Hematopoietic multipotent progenitor cell treated with erythropoietin and hydrocortisone succinate and interleukin-3 and kit ligand, for 8 days (in vitro differentiated cells): ENCODE measurements at regions not wholly inside any gene's neighbourhood (a gene's known extent, or its start where the extent isn't known, plus 50 kb on each side); places are given as distances from the start of the nearest gene placed in this dataset.

Source experiments
- DNase-seq: peaks from one replicate; pipeline ENCODE4 v3.0.0-alpha.2; 2015

DNA sequence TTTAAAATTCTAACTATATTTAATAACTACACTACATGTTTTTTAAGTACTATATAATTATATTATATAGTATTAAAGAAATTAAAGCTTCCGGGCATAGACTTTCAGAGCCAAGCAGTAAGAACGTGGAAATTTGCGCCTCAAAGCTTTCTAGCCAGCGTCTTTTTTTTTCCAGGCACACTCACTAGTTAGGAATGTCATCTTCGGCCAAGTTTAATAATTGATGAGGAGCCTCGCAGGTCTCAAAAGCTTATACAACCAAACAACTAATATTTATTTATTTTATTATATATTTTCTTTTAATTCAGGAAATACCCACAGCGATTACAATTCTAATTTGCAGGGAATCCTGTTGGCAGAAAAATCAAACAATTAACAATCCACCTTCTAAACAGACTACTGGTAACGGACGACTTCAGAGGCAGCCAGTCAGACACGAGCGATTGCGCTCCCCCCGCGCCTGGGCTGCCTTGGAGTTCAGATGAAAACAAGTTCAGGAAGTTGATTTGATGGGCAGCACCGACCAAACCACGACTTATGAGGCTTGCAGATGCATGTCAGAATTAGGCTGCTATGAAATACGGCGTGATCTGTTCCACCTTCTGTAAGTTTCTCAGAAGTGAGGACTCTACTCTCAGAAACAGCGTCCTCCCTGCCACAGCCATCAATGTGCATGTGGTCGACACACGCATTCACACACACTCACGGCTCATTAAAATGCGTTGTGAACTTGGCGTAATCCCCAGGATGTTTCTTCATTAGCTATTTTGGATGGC is 431.8 kb upstream of the MGMT start:
- peak; percentile 52 for DNase-seq

DNA sequence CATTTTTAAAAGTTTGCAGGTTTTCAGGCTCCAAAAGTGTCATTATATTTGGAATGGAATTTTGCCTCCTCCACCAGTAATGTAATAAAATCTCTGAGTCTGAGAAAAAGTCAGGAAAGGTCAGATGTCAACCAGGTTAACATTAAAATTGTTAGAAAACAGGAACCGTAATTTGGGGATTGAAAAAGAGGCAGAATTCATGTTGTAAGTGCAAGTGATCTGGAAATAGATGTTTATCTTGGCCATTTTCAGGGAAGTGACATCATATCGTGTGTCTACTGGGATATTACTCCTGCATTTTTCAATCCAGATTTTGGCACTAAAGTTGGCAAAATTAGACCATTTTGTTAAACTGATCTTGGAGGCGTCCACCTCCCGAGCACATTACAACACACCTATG is 428.5 kb upstream of the MGMT start:
- no peak for DNase-seq

DNA sequence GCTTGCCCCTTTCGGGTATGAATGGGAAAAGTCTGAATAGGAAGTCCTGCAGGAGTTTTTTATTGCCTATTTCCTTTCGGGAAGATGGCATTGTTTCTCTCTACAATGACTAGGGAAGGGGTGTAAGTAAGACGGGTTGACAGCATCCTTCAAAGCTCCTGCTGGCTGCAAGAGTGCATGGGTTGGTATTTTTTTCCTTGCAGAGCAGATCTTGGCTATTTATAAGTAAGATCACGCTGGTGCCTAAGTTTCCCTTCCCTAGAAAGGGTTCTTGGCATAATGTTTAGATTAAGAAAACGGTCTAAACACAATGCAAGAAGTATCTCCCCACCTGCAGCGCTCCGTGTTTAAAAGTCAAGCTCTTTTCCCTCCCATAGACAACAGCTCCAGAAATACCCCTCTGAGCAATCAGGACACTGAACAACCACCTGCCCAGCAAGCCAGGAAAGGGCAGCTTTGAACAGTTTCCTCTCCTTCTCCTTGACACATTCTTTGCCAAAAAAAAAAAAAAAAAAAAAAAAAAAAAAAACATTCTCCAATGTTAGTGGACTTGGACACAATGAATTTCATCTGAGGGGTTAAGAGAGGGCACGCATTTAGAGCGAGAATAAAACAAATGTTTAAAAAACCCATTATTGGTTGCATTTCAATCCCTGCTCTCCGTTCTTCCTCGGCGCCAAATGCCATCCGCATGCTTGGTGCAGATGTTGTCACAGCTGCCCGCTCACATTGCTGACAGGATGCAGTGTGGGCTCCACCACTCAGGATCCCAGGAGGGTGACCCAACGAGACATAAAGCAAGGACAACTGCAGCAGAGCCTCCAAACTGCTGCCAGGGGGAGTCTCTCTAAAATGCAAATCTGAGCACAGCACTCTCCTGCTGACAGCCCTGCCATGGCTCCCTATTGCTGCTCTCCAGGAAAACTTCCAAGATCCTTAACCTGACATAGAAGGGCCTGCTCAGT is 427.4 kb upstream of the MGMT start:
- no peak for DNase-seq

DNA sequence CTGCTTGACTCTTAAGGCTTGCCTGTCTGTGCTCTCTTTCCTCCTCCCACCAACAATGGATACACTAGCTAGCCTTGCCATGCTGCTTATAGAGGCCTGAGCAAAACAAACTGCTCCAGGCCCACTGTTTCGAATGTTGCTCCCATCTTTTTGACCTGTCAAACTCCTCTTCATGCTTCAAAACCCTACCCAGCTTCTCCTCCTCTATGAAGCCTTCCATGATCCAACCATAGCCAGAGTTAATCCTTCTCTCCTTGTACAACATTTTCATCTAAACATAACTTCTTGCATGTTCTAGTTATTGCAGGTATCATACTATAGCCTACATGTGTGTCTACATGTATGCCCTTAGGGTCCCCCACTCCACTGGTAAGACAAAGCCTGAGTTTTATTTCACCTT is 426.7 kb upstream of the MGMT start:
- DNase-seq: no peak

DNA sequence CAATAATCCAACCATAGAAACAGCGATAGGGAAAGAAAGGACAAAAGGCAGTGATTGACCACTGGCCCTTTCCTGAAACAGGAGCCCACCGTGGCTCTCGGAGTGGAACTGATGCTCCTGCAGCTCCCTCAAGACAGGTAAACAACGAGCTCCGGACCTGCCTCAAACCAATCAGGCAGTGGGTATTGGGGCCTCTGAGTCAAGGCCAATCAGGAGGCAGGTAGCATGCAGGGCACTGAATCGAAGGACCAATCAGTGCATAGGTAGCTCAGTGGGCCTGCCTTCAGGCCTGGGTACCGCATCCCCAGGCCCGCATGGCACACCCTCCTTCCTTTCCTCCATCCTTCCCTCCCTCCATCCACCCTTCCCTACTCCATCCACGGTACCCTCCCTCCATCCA is 425.1 kb upstream of the MGMT start:
- DNase-seq: no peak

DNA sequence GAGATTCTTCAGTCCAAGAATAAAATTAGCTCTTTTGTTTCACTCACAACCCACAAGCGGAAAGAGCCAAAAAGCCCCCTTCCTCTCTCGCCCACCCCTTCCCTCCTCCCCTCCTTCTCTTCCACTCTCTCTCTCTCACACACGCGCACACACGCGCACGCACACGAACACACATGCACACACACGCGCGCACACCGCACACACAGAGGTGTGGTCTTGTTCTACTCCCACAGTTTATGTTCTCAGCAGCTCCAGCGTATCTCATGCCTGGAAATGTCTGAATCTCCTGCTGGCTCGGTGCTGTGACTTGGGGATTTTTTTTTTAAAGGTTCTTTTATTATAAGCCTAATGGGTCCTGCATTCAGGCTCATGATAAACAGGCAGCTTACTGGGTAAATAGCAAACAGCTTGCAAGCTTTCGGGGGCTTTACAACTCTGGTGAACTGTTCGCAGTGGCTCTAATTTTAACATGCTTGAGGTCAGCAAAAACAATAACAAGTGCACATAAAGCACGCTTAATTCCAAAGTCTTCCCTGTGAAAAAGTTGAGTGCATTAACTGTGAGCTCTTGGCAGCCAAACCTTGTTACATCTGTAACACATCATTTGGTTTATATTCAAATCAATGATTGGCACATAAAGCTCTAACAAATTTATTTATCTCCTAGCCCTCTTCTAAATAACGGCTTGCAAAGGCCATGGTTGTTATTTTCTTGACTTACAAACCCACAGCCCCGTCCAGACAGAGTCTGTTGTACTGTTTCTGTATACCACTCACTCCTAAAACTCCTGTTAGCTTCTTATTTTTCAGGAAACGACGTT is 424.1 kb upstream of the MGMT start:
- no peak for DNase-seq

DNA sequence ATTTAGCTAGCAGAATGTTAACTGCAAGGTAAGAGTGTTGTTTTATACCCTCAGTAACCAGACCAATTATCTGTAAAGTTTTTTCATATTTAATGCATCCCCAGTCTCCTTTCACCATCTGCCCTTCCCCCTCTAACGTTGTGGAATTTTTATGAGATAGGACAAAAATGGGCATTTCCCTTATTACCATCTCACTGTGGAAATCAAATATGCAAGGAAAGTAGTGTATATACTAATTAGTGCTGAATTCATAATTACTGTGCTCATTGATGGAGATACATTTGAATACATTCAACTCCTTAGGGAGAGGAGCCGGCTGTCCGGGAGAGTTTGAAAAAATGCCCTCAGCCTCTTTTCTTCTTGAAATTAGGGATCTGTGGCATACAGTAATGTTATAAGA is 423.4 kb upstream of the MGMT start:
- no peak for DNase-seq

DNA sequence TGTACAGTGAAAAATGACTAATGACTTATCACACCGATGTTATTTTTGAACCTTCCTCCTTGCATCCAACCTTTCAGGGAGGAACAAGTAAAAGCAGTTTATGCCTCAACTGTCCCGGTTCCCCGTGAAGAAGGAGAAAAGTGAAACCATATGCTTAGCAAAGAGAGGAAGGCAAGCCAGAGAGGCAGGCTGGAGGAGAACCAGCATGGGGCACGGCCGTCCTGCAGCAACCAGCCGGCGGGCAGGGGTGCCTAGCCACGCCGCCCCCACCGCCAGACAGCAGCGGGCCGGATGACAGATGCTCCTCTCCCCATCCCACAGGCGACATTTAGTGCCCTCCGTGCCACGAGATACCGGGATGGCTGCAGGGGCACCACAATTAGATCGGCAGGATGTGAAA is 421.4 kb upstream of the MGMT start:
- no peak for DNase-seq

DNA sequence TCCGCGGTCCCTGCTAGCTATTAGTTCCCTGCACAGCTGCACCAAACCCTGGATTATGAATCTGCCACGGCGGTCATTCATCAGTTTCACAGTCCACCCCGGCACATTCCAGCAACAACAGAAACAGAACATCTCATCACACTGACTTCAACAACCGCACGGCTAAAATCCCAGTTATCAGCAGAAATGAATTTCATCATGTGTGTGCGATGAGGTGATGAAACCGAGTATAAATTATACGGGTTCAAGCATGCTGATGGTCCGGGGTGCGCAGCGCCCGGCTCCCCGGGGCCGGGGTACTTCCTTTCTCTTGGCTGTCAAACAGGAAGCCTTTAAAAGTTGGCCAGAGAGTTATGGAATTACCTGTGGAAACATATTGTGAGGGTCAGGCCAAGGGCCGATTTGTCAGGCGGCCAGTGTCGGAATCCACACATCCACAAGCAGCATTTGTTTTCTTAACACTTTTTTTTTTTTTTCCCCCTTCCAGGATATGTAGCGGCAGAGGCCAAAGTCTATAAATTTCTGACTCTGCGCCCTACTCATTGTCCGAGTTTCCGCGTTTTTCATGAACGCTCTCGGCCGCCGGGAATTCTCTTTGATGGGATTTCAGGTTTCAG is 420.9 kb upstream of the MGMT start:
- no peak for DNase-seq

DNA sequence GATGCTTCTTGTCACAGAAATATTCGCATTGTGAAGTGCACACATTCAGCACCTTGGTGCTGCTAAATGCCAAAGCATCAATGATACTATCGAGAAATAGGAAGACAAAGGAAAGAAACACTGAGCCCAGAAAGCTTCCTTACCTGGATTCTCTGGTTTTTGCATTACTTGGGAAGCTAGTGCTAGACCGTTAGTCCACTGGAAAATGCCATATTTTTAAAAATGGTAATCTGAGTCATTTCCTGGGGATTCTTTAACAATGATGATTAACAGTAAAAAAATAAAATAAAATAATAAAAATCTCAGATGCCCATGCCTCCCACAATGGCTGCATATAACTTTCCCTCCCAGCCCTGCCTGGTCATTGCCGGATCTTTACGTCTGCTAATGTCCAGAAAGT is 420.1 kb upstream of the MGMT start:
- DNase-seq: no peak

DNA sequence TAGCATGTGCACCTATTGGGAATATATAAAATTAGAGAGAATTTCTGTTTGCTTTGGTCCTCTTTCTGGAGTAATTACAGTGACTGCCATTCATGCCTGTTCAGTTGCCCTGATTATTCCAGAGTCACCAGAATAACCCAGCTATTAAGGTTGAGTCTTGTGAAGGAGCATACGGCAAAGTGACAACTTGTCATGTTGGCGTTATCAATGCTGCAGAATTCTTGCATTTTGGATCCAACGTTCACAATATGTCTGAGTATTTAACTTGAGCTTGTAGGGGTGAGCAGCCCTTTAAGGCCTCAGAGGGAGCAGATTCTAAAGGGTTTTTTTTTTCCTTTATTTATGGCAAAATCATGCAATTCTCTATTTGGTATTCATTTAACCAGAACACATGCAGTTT is 419.4 kb upstream of the MGMT start:
- no peak for DNase-seq

DNA sequence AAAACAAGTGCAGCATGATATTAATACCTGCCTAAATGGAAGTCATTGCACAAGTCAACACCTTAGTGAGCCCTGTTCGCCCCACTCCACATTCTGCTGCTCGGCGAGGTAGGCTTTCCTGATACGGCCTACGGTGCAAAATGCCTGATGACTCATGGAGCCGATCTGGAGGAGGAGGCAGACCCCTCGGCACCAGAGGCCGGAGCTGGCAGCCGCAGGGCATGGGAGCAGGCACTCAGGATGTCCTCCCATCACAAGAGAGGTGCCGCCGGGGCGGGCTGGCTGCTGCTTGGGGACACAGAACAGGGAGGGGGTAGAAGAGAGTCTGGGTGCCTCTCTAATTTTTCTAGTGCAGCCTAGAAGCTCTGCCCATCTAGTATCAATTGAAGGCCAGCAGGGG is 418.5 kb upstream of the MGMT start:
- DNase-seq: no peak

DNA sequence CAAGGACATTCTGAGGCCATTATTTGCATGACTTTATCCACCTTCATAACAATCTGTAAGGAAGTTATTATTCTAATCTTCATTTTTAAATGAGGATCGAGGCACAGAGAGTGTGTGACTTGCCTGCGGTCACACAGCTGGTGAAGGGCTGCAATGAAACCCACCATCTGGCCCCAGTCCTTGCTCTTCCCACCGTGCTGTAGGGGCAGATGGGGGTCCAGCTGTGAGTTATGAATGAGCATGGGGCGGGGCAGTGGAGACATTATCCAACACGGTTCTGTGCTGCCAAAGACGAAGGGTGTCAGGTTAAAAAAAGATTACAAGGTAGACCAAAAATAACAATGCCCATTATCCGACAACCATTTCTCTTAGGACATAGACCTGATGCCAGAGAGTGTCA is 417.5 kb upstream of the MGMT start:
- DNase-seq: no peak

DNA sequence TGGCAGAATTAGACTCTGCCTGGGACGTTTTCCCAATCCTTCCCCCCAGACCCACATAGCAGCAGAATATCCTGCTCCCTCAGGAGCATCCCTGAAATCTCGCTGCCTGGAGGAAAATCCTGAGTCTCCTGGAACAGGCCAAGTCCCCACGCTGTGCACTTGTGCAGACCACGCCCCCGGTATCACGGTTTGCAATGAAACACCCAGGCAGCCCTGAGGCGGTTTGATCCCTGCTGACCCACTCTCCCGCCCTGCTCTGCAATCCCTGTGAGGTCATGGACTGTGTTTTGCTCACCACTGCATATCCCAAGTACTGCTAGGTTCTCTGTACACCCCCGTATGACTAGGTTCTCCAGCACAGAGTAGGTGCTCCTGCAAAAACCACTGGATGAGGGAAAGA is 411.8 kb upstream of the MGMT start:
- DNase-seq: no peak

DNA sequence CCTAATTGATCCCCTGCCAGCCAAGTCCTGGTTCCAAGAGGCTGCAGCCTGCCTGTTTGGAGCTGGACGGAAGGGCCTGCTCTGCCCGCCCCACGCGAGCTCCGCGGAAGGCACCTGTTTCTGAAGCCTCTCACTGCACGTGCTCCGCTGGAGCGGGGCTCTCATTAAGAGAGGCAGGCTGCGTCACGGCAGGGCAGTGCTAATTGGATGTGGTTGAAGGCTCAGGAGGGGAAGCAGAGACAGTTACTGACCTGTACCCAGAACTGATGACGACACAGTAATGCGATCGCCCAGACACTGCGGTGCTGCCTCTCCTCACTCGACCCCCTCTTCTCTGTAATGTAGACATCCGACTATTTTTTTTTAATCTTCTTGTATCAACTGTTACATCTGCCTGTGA is 411.1 kb upstream of the MGMT start:
- DNase-seq: no peak

DNA sequence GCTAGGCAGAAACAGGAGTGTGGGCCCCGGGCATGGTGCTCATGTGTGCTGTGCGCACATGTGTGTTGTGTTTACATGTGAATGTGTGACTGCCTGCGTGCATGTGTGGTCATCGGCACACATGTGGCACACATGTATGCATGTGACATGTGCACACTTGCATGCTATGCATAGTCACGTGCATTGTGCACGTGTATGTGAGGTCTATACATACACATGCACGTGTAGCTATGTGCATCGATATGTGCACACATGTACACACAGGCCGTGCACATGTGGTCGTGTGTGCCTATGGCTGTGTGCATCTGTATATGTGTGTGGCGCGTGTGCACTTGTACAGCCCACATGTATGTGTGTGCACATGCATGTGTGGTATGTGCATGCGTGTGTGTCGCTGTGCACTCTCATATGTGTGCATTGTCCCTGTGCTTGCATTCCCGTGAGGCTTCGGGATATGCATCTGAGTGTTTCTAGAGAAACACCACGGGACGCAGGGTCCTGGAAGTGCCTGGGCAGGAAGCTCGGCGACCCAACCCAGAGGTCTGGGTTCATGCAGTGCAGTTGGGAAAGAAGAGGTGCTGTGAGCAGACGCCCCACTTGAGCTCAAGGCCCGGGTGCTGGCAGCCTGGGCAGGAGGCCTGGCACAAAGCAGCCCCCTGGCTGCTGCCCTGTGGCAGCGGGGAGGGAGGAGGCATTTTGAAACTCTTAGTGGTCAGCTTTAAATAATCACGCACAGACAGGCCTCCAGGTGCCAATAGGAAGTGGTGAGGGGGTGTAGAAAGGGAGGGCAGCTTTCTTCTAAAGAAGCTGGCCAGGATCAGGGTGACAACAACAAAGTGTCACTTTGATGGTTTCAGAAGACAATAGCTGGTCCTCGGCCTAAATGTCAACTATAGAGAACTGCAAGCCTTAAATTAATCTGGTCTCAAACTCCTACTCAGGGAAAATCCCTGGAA is 410.0 kb upstream of the MGMT start:
- DNase-seq: no peak

DNA sequence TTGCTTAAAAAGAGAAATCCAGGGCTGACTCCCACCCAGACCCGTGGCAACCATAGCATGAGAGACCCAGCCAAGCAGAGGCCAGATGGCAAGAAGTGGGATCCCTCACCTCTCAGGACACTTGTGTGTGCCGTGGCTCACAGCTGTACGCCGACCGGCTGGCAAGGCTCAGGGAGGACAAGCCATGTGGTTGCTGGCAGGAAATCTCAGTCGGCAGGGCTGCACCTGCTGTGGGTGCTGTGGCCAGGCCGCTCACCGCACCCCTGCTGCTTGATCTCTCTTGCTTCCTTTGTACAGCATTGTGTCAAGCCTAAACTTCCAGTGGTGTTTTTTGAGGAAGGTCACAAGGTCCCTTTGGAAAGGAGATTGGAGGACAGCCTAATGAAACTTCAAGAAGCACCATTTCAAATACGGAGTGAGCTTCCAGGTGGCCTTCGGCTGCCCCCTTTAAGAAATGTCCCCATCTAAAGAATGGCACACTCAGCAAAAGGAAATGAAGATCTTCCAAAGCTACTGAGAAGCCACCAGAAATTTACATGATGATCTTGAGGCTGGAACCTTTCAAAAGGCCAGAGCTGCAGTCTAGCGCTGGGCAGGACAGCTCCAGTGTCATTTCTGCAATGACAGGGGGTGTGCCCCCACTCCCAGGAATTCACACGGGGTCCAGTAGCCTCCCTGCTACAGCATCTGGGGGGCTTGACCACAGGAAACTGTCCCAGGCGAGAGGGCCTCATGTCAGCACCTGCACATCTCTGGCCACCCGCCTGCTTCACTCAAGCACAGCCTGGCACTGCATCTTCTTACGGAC is 409.0 kb upstream of the MGMT start:
- DNase-seq: no peak

DNA sequence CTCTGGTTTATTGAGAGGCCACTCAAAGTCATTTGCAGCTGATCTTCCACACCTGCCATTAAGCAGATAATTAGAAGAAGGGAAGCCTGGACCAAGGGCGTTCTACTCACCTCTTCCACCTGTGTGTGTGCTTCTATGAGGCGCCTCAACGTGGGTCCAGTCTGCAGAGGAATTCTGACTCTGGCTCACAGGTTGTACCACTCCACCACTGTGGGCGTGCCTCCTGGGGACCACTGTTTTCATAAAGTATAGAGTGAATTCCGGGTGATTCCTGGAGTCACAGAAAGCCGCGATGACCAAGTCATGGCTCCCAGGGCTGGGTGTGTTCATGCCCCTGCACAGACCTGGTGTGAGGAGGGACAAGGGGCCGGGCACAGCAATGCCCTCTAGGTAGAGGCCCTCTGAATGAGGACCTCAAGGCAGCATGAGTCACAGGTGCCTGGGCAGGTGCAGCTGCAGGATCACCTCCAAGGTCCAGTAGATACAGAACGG is 408.3 kb upstream of the MGMT start:
- DNase-seq: no peak

DNA sequence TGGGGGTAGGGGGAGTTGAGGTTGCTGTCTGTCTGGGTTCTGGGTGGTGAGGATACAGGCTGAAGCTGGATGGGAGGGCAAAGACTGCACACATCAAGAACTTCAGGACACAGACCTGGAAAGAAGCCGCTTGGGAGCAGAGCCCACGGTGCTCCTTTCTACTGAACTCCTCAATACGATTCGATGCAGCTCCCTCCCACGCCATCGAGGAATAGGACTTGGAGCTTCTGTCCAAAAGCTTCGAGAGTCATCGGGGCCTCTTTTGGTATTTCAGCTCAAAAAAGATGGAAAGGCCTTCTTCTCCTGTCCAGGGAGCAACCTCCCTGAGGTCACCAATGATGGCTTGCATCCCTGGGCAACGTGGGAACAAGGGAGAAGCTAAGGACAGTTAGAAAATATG is 407.1 kb upstream of the MGMT start:
- DNase-seq: no peak

DNA sequence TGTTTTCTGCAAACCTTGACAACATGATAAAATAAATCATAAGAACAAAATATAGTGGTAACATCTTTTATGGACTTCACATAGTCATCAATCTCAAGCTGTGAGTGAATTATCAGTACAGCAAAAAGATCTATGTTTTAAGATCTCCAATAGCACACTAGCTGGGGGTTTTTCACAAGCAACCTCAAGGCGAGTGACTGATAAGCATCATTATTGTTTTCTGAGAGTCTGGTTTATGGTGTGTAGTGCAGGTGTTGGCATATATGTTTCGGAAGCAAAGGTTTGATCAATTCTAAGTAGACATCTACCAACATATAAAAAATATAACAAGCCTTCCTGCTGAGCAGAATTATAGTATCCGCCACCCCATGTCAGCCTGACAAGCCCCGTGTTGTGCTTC is 403.8 kb upstream of the MGMT start:
- no peak for DNase-seq

DNA sequence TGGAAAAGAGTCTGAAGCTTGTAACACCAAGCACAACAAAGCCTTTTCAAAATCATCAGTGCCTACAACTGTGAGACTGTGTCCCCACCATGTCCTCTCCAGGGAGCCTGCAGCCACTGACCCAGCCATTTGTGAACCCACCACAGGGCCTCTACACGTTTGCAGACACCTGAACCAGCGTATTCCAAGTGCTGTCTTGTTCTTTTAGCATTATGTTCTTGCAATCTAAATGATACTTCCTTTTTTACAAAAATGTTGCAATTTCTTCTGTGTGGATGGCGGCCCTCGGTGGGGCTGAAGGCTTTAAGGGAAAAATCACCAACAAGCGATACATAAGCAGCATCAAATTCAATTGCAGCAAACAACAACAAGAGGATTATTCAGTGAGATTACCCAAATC is 403.2 kb upstream of the MGMT start:
- no peak for DNase-seq
